AG04450 (cell line): ENCODE measurements at regions not wholly inside any gene's neighbourhood (a gene's known extent, or its start where the extent isn't known, plus 50 kb on each side); places are given as distances from the start of the nearest gene placed in this dataset.

Experiments
- CTCF ChIA-PET: fragments of 300-600, 350-600 bp; formaldehyde crosslinking; extraction: SDS; loops from one replicate; lab custom pipeline; 2022; ENCODE audit warnings: antibody characterized with exemption, inconsistent platforms; lab: Charles Lee
- POLR2A ChIA-PET: fragments of 350-600 bp; formaldehyde crosslinking; extraction: SDS; loops from one replicate; lab custom pipeline; 2021; ENCODE audit warnings: antibody characterized with exemption, inconsistent platforms; lab: Yijun Ruan, JAX
- DNase-seq: peaks from one replicate; pipeline ENCODE4 v3.0.0-alpha.2; 2011; ENCODE audit warnings: low read depth, low spot score
- H3K27ac ChIP-seq: one replicate; pipeline ENCODE4 v1.5.1; 2012; ENCODE audit warnings: low read depth, low read length, control low read depth
- H3K27me3 ChIP-seq: one replicate; pipeline ENCODE4 v1.6.0; 2012; ENCODE audit warnings: low read length; ENCODE audit not compliant: control insufficient read depth, insufficient read depth
- H3K4me3 ChIP-seq: 2 replicates; pipeline ENCODE4 v1.5.1; 2011; ENCODE audit warnings: mild to moderate bottlenecking, low read depth, low read length, control low read depth
- H3K9me3 ChIP-seq: 2 replicates; pipeline ENCODE4 v1.5.1; 2012; ENCODE audit warnings: low read length; ENCODE audit not compliant: control insufficient read depth, insufficient read depth
- CTCF ChIP-seq: IDR thresholded peaks from 2 replicates; pipeline ENCODE4 v1.5.1; 2011; ENCODE audit warnings: low read depth, low read length, control low read depth, inconsistent platforms

- Histone ChIP-seq H3K27ac (no peak overlapping the region), H3K27me3 (no peaks in the 10 kb centered on the region), H3K9me3 (peaks cover 13% of the 10 kb centered on the region), H3K4me3 (no peak overlapping the region)
- CTCF ChIA-PET: no interaction called here
- POLR2A ChIA-PET: no interaction called here
- TF ChIP-seq CTCF: no peak
- no peak for DNase-seq
Observed at GRCh38 chr7:52980129-52980528, 55.3 kb upstream of the POM121L12 start.

- Histone ChIP-seq H3K27me3 (no peaks in the 10 kb centered on the region), H3K9me3 (peaks cover 17% of the 10 kb centered on the region), H3K27ac (no peak overlapping the region), H3K4me3 (no peak overlapping the region)
- POLR2A ChIA-PET: interaction anchor here (0.6 kb wide), 1 partner anchor 10 kb away, joined by 4 read pairs; no protein-coding TSS in a partner anchor
- CTCF ChIA-PET: no interaction called here
- no peak for DNase-seq
- TF ChIP-seq CTCF: no peak
Observed at GRCh38 chr7:52973126-52973525, 62.3 kb upstream of the POM121L12 start.

- ChIA-PET CTCF (no interaction called here), POLR2A (no interaction called here)
- Histone ChIP-seq H3K9me3 (peaks cover 19% of the 10 kb centered on the region), H3K27me3 (no peaks in the 10 kb centered on the region), H3K4me3 (no peak overlapping the region), H3K27ac (no peak overlapping the region)
- no peak for TF ChIP-seq CTCF
- DNase-seq: no peak
Observed at GRCh38 chr7:52962402-52963076, 72.9 kb upstream of the POM121L12 start.

- no peak for DNase-seq
- no peak for TF ChIP-seq CTCF
- CTCF ChIA-PET: no interaction called here
- no peaks in the 10 kb centered on the region for H3K27me3 ChIP-seq
- H3K4me3 ChIP-seq: no peak overlapping the region
- POLR2A ChIA-PET: no interaction called here
- peaks cover 16% of the 10 kb centered on the region for H3K9me3 ChIP-seq
- no peak overlapping the region for H3K27ac ChIP-seq
Observed at GRCh38 chr7:52961084-52961483, 74.3 kb upstream of the POM121L12 start.

GRCh38 chr7:52959878-52960660 lies 75.4 kb upstream of the POM121L12 start:
- no peaks in the 10 kb centered on the region for H3K27me3 ChIP-seq
- peaks cover 16% of the 10 kb centered on the region for H3K9me3 ChIP-seq
- no peak for DNase-seq
- H3K27ac ChIP-seq: no peak overlapping the region
- no peak overlapping the region for H3K4me3 ChIP-seq
- ChIA-PET POLR2A (no interaction called here), CTCF (no interaction called here)
- TF ChIP-seq CTCF: no peak
